ENCODE measurements at regions not wholly inside any gene's neighbourhood (a gene's known extent, or its start where the extent isn't known, plus 50 kb on each side); places are given as distances from the start of the nearest gene placed in this dataset.

DNA sequence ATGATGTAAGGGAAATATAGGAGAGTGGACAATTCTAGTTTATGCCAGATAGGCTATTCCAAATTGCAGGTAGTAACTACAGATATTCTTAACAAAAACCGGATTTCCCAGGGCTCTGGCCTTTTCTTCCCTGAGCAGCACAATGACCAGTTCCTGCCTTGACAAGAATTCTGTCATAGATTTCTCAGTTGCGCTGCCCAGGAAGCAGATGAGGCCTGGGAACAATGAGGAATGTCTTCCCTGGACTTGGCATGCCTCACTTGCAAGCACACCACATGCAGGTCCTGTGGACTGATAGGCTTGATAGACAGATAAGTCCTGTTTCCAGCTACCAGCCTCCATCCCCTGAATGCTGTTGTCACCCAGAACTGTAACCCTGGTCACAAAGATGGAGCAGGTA is 174.5 kb upstream of the PRSS58 start:
- TF ChIP-seq POLR2AphosphoS5 (IDR thresholded peaks at IDR 0.05; ENCODE audit: borderline replicate concordance, low read depth, low read length) (no peak), FOXP2 (optimal IDR thresholded peaks at IDR 0.05; ENCODE audit: control extremely low read depth, extremely low read length, insufficient read depth) (no peak), EZH2 (IDR thresholded peaks at IDR 0.05) (no peak)
- H3K4me3 ChIP-seq = no peak overlapping the region
- no peak for DNase-seq (ENCODE audit: low read depth, low spot score)
- no peak overlapping the region for H3K27ac ChIP-seq
- H3K9me3 ChIP-seq (ENCODE audit: low read depth, low read length) = no peaks in the 10 kb centered on the region
- H3K36me3 ChIP-seq (ENCODE audit: insufficient read depth, low read length) = no peaks in the 10 kb centered on the region
- no peak overlapping the region for H3K9ac ChIP-seq (ENCODE audit: insufficient read length)

DNA sequence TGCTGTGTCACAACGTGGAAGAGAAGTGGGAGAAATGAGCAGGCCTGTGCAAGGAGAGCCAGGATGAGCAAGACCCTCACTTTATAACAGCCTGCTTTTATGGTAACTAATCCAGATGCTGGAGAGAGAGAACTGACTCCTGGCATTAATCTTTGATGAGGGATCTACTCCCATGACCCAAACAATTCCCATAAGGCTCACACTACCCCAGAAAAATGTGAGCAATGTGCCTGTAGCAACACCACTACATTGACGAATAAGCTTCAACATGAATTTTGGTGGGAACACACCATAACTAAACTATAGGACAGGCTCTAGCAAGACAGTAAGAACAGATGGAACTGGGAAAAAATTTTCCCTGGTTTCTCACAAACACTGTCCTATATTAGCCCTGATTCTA is 173.6 kb upstream of the PRSS58 start:
- Histone ChIP-seq H3K9ac (ENCODE audit: insufficient read length) (no peak overlapping the region), H3K27ac (no peak overlapping the region), H3K36me3 (ENCODE audit: insufficient read depth, low read length) (no peaks in the 10 kb centered on the region), H3K9me3 (ENCODE audit: low read depth, low read length) (no peaks in the 10 kb centered on the region), H3K4me3 (no peak overlapping the region)
- no peak for DNase-seq (ENCODE audit: low read depth, low spot score)
- TF ChIP-seq FOXP2 (optimal IDR thresholded peaks at IDR 0.05; ENCODE audit: control extremely low read depth, extremely low read length, insufficient read depth) (no peak), EZH2 (IDR thresholded peaks at IDR 0.05) (no peak)

DNA sequence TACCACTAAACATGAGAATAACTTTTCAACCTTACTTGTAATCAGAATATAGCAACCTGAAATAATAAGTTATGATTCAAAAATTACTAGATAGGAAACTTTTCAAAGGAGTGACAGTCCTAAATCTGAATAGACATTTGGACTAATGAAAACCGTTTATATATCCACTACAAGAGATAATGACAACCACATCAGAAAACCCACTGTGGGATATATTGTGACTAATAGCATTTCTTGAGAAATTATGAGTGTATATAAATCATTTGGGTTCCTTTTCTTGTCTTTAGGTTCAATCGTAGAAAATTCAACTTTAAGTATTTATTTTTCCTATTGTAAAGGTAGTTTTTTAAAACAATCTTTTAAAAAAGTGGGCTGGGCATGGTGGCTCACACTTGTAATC is 170.2 kb upstream of the PRSS58 start:
- Histone ChIP-seq H3K9ac (ENCODE audit: insufficient read length) (no peak overlapping the region), H3K4me3 (no peak overlapping the region), H3K36me3 (ENCODE audit: insufficient read depth, low read length) (no peaks in the 10 kb centered on the region), H3K9me3 (ENCODE audit: low read depth, low read length) (no peaks in the 10 kb centered on the region), H3K27ac (no peak overlapping the region)
- no peak for DNase-seq (ENCODE audit: low read depth, low spot score)
- TF ChIP-seq POLR2AphosphoS5 (IDR thresholded peaks at IDR 0.05; ENCODE audit: borderline replicate concordance, low read depth, low read length) = no peak
- TF ChIP-seq EZH2 (IDR thresholded peaks at IDR 0.05) = no peak
- no peak for TF ChIP-seq FOXP2 (optimal IDR thresholded peaks at IDR 0.05; ENCODE audit: control extremely low read depth, extremely low read length, insufficient read depth)

DNA sequence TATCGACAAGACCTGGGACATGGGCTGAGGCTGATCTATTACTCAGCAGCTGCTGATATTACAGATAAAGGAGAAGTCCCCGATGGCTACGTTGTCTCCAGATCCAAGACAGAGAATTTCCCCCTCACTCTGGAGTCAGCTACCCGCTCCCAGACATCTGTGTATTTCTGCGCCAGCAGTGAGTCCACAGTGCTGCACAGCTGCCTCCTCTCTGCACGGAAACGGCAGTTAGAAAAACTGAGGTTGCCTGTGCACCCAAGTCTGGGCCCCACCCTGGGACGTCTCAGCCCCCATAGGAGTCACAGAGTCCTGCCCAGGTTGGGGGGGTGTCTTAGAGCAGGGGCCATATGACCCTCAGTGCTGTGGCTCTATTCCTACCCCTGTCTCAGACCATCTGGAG is 167.4 kb upstream of the PRSS58 start:
- no peak overlapping the region for H3K9ac ChIP-seq (ENCODE audit: insufficient read length)
- no peak overlapping the region for H3K4me3 ChIP-seq

GRCh38 chr7:142422621-142423020 is 164.8 kb upstream of the PRSS58 start:
- H3K36me3 ChIP-seq (ENCODE audit: insufficient read depth, low read length) = no peaks in the 10 kb centered on the region
- no peak overlapping the region for H3K27ac ChIP-seq
- no peak for DNase-seq (ENCODE audit: low read depth, low spot score)
- H3K9me3 ChIP-seq (ENCODE audit: low read depth, low read length) = no peaks in the 10 kb centered on the region
- TF ChIP-seq EZH2 (IDR thresholded peaks at IDR 0.05) (no peak), FOXP2 (optimal IDR thresholded peaks at IDR 0.05; ENCODE audit: control extremely low read depth, extremely low read length, insufficient read depth) (no peak), POLR2AphosphoS5 (IDR thresholded peaks at IDR 0.05; ENCODE audit: borderline replicate concordance, low read depth, low read length) (no peak)
- H3K9ac ChIP-seq (ENCODE audit: insufficient read length) = no peak overlapping the region
- no peak overlapping the region for H3K4me3 ChIP-seq

More for the DNA sequence above, 167.4 kb upstream of the PRSS58 start:
- Histone ChIP-seq H3K9me3 (ENCODE audit: low read depth, low read length) (no peaks in the 10 kb centered on the region), H3K27ac (no peak overlapping the region), H3K36me3 (ENCODE audit: insufficient read depth, low read length) (no peaks in the 10 kb centered on the region)
- no peak for DNase-seq (ENCODE audit: low read depth, low spot score)
- TF ChIP-seq POLR2AphosphoS5 (IDR thresholded peaks at IDR 0.05; ENCODE audit: borderline replicate concordance, low read depth, low read length) (no peak), EZH2 (IDR thresholded peaks at IDR 0.05) (no peak), FOXP2 (optimal IDR thresholded peaks at IDR 0.05; ENCODE audit: control extremely low read depth, extremely low read length, insufficient read depth) (no peak)

DNA sequence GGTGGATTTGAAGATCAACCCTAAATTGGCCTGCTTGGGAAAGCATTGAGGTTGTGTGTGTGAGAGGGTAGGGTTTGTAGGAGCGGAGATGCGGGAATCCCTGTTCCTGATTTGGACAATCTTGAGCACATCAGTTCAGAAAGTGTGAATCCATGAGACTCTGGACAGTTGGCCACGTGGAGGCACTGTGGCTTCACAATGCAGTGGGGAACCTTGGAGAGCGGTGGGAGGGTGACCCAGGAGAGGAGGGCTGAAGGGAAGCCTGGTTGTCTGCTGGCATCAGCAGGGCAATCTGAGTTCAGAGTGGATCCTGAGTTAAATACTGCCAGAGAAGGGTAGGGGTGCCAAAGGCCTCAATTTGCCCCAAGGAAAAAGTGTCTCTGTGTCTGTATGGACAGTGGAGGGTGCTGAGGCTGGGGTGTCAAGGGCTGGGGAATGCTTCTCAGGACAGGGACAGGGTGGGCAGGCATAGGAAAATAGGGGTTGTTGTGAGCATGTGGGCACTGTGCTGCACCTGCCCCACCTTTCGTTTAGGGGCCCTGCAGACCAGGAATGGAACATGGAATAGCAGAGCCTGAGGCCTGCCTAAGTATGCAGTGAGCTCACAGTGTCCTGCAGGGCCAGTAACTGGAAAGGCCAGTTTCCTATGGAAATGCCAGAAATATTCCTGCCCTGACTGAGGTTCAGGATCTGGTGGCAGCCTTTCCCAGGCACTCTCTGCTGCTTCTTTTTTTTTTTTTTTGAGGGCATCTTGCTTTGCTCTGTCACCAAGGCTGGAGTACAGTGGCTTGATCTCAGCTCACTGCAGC is 162.9 kb upstream of the PRSS58 start:
- DNase-seq (ENCODE audit: low read depth, low spot score) = no peak
- H3K9me3 ChIP-seq (ENCODE audit: low read depth, low read length) = no peaks in the 10 kb centered on the region
- no peak for TF ChIP-seq POLR2AphosphoS5 (IDR thresholded peaks at IDR 0.05; ENCODE audit: borderline replicate concordance, low read depth, low read length)
- no peak for TF ChIP-seq FOXP2 (optimal IDR thresholded peaks at IDR 0.05; ENCODE audit: control extremely low read depth, extremely low read length, insufficient read depth)
- no peak for TF ChIP-seq EZH2 (IDR thresholded peaks at IDR 0.05)
- no peak overlapping the region for H3K27ac ChIP-seq
- no peak overlapping the region for H3K9ac ChIP-seq (ENCODE audit: insufficient read length)
- no peaks in the 10 kb centered on the region for H3K36me3 ChIP-seq (ENCODE audit: insufficient read depth, low read length)
- H3K4me3 ChIP-seq = no peak overlapping the region

GRCh38 chr7:142418326-142418725 is 160.5 kb upstream of the PRSS58 start:
- TF ChIP-seq EZH2 (IDR thresholded peaks at IDR 0.05) (no peak), FOXP2 (optimal IDR thresholded peaks at IDR 0.05; ENCODE audit: control extremely low read depth, extremely low read length, insufficient read depth) (no peak), POLR2AphosphoS5 (IDR thresholded peaks at IDR 0.05; ENCODE audit: borderline replicate concordance, low read depth, low read length) (no peak)
- Histone ChIP-seq H3K9me3 (ENCODE audit: low read depth, low read length) (no peaks in the 10 kb centered on the region), H3K9ac (ENCODE audit: insufficient read length) (no peak overlapping the region), H3K36me3 (ENCODE audit: insufficient read depth, low read length) (no peaks in the 10 kb centered on the region), H3K27ac (no peak overlapping the region), H3K4me3 (no peak overlapping the region)
- no peak for DNase-seq (ENCODE audit: low read depth, low spot score)

DNA sequence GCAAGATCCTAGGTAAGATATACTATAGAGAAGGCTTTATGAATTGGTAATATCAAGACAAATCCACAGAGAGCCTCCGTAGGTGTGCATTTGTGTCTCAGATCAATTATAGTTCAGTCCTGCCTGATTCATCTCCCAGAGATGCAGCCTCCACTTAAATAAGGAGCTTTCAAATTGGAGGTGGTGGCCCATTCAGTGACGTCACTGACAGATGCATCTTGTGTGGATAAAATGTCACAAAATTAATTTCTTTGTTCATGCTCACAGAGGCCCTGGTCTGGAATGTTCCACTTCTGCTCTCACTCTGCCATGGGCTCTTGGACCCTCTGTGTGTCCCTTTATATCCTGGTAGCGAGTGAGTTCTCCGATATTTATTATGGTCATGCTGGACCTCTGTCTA is 157.1 kb upstream of the PRSS58 start:
- no peak overlapping the region for H3K9ac ChIP-seq (ENCODE audit: insufficient read length)
- DNase-seq (ENCODE audit: low read depth, low spot score) = no peak
- no peak for TF ChIP-seq FOXP2 (optimal IDR thresholded peaks at IDR 0.05; ENCODE audit: control extremely low read depth, extremely low read length, insufficient read depth)
- H3K4me3 ChIP-seq = no peak overlapping the region
- H3K36me3 ChIP-seq (ENCODE audit: insufficient read depth, low read length) = no peaks in the 10 kb centered on the region
- H3K27ac ChIP-seq = no peak overlapping the region
- H3K9me3 ChIP-seq (ENCODE audit: low read depth, low read length) = no peaks in the 10 kb centered on the region

DNA sequence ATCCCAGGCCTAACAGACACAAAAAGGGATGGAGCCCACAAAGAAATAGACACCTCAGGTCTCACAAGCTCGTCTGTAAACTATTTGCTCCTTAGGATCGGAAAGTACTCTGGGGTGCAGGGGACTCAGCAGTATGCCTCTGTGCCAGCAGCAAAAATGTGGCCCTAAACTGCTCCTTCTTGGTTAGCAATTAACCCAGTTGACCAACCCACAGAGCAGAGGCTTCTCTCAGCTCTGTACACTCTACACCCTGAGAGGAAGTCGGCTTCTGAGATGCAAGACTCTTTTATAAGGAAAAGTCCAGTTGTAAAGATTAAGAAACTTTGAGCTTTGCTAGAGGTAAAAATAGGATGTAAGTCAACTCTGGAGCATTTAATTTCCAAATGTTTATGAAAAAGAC is 156.3 kb upstream of the PRSS58 start:
- Histone ChIP-seq H3K4me3 (no peak overlapping the region), H3K36me3 (ENCODE audit: insufficient read depth, low read length) (no peaks in the 10 kb centered on the region), H3K9me3 (ENCODE audit: low read depth, low read length) (no peaks in the 10 kb centered on the region), H3K27ac (no peak overlapping the region), H3K9ac (ENCODE audit: insufficient read length) (no peak overlapping the region)
- DNase-seq (ENCODE audit: low read depth, low spot score) = no peak
- TF ChIP-seq POLR2AphosphoS5 (IDR thresholded peaks at IDR 0.05; ENCODE audit: borderline replicate concordance, low read depth, low read length) (no peak), EZH2 (IDR thresholded peaks at IDR 0.05) (no peak), FOXP2 (optimal IDR thresholded peaks at IDR 0.05; ENCODE audit: control extremely low read depth, extremely low read length, insufficient read depth) (no peak)

All from SK-N-MC (cell line).